OCI-LY1 (cell line): ENCODE measurements at regions not wholly inside any gene's neighbourhood (a gene's known extent, or its start where the extent isn't known, plus 50 kb on each side); places are given as distances from the start of the nearest gene placed in this dataset.

ENCODE experiments used
- H2AFZ ChIP-seq: fragments of 200-600 bp; sonication (generic), shearing (Covaris generic); 2 replicates; pipeline ENCODE4 v1.6.0; 2014; ENCODE audit warnings: antibody characterized with exemption, mild to moderate bottlenecking, low read length
- H3F3A ChIP-seq: fragments of 200-600 bp; sonication (generic), shearing (Covaris generic); 2 replicates; pipeline ENCODE4 v1.6.0; 2014; ENCODE audit warnings: mild to moderate bottlenecking, antibody characterized with exemption, low read length, moderate library complexity; ENCODE audit not compliant: insufficient read depth
- H3K27ac ChIP-seq: fragments of 200-600 bp; sonication (generic); 2 replicates; pipeline ENCODE4 v1.5.1; 2014; ENCODE audit warnings: low read length, mixed run types, mild to moderate bottlenecking, low read depth; ENCODE audit not compliant: poor library complexity, severe bottlenecking
- H3K27me3 ChIP-seq: fragments of 200-600 bp; sonication (generic); 2 replicates; pipeline ENCODE4 v1.6.0; 2014; ENCODE audit warnings: antibody characterized with exemption, mild to moderate bottlenecking, low read length, moderate library complexity; ENCODE audit not compliant: insufficient read depth
- H3K36me3 ChIP-seq: fragments of 200-600 bp; sonication (generic); 2 replicates; pipeline ENCODE4 v1.6.1; 2014; ENCODE audit warnings: mild to moderate bottlenecking, antibody characterized with exemption, low read length, moderate library complexity, mixed read lengths; ENCODE audit not compliant: insufficient read depth
- H3K4me1 ChIP-seq: fragments of 200-600 bp; sonication (generic); 2 replicates; pipeline ENCODE4 v1.5.1; 2014; ENCODE audit warnings: mild to moderate bottlenecking, low read length, moderate library complexity; ENCODE audit not compliant: insufficient read depth, severe bottlenecking
- H3K4me2 ChIP-seq: fragments of 200-600 bp; sonication (generic), shearing (Covaris generic); 2 replicates; pipeline ENCODE4 v1.6.1; 2014; ENCODE audit warnings: low read length
- H3K4me3 ChIP-seq: fragments of 200-600 bp; sonication (generic); 2 replicates; pipeline ENCODE4 v1.5.1; 2014; ENCODE audit warnings: low read length, low read depth, mild to moderate bottlenecking, mixed read lengths; ENCODE audit not compliant: poor library complexity, severe bottlenecking
- H3K79me2 ChIP-seq: fragments of 200-600 bp; shearing (Covaris generic); 2 replicates; pipeline ENCODE4 v1.6.1; 2016; ENCODE audit warnings: mixed run types, low read length, mixed read lengths; ENCODE audit not compliant: insufficient read depth
- H3K9ac ChIP-seq: fragments of 200-600 bp; sonication (generic), shearing (Covaris generic); 2 replicates; pipeline ENCODE4 v1.6.1; 2014; ENCODE audit warnings: mild to moderate bottlenecking, low read length, mixed read lengths
- H3K9me2 ChIP-seq: fragments of 200-600 bp; sonication (generic), shearing (Covaris generic); 2 replicates; pipeline ENCODE4 v1.6.1; 2014; ENCODE audit warnings: low read depth, mild to moderate bottlenecking, low read length, mixed read lengths
- H3K9me3 ChIP-seq: fragments of 200-600 bp; shearing (Covaris generic); 2 replicates; pipeline ENCODE4 v1.6.1; 2014; ENCODE audit warnings: low read length, mixed read lengths
- H4K20me1 ChIP-seq: fragments of 200-600 bp; sonication (generic), shearing (Covaris generic); 2 replicates; pipeline ENCODE4 v1.6.0; 2016; ENCODE audit warnings: mild to moderate bottlenecking, low read length; ENCODE audit not compliant: insufficient read depth
- CTCF ChIP-seq: fragments of 200-600 bp; sonication (generic), shearing (Covaris generic); IDR thresholded peaks from 2 replicates; pipeline ENCODE4 v1.5.1; 2017; ENCODE audit warnings: mild to moderate bottlenecking, antibody characterized with exemption, low read length, moderate library complexity, mixed read lengths
- EZH2 ChIP-seq: fragments of 200-600 bp; sonication (generic), shearing (Covaris generic); IDR thresholded peaks from 2 replicates; pipeline ENCODE4 v1.8.0; 2017; ENCODE audit warnings: borderline replicate concordance, mixed run types, mild to moderate bottlenecking, antibody characterized with exemption, low read length, moderate library complexity, mixed read lengths

- H3K4me1 ChIP-seq: no peaks in the 10 kb centered on the region
- no peaks in the 10 kb centered on the region for H3K9me2 ChIP-seq
- TF ChIP-seq EZH2 (no peak), CTCF (no peak)
- H3F3A ChIP-seq: no peaks in the 10 kb centered on the region
- H3K27ac ChIP-seq: no peak overlapping the region
- H3K27me3 ChIP-seq: no peaks in the 10 kb centered on the region
- peaks cover 3% of the 10 kb centered on the region; the same call in 1 of the 2 replicates for H3K9me3 ChIP-seq
- no peaks in the 10 kb centered on the region for H3K36me3 ChIP-seq
- no peak overlapping the region for H3K9ac ChIP-seq
- no peak overlapping the region for H3K4me3 ChIP-seq
- no peak overlapping the region for H3K4me2 ChIP-seq
- H2AFZ ChIP-seq: no peak overlapping the region
- H4K20me1 ChIP-seq: no peaks in the 10 kb centered on the region
- H3K79me2 ChIP-seq: no peaks in the 10 kb centered on the region
These were observed 458.1 kb upstream of the PCDH20 start for GRCh38 chr13:61873717-61874116.

DNA sequence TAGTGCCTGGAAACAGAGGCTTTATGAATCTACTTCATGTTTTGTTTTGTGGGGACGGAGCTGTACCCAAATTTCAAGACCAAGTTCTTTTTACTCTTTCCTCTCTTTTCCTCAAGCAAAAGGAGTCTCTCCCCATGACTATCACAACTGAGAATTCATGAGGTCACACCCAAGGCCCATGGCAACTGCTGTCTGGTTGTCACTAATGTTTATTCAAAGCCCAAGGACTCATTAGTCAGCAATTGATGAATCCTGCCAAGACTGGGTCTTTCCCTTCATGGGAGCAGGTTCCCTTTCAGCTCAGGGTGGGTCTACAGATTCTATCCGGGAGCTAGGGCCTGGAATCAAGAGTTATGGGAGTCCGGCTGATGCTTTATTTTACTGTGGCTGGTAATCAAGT is 441.5 kb upstream of the PCDH20 start:
- Histone ChIP-seq H3K9me3 (no peaks in the 10 kb centered on the region), H3K9ac (no peak overlapping the region), H3K4me1 (no peaks in the 10 kb centered on the region), H3F3A (no peaks in the 10 kb centered on the region), H3K9me2 (no peaks in the 10 kb centered on the region), H3K4me3 (no peak overlapping the region), H2AFZ (no peak overlapping the region), H3K79me2 (no peaks in the 10 kb centered on the region), H4K20me1 (no peaks in the 10 kb centered on the region), H3K27ac (no peak overlapping the region), H3K4me2 (no peak overlapping the region), H3K27me3 (no peaks in the 10 kb centered on the region), H3K36me3 (no peaks in the 10 kb centered on the region)
- no peak for TF ChIP-seq CTCF
- TF ChIP-seq EZH2: no peak

- Histone ChIP-seq H3K4me3 (no peak overlapping the region), H4K20me1 (no peaks in the 10 kb centered on the region), H3K27me3 (no peaks in the 10 kb centered on the region), H3K9me2 (no peaks in the 10 kb centered on the region), H3K9ac (no peak overlapping the region), H3K79me2 (no peaks in the 10 kb centered on the region), H3K4me2 (no peak overlapping the region), H2AFZ (no peak overlapping the region), H3F3A (no peaks in the 10 kb centered on the region), H3K4me1 (no peaks in the 10 kb centered on the region), H3K36me3 (no peaks in the 10 kb centered on the region), H3K27ac (no peak overlapping the region), H3K9me3 (no peaks in the 10 kb centered on the region)
- TF ChIP-seq CTCF (no peak), EZH2 (no peak)
These were observed 436.5 kb upstream of the PCDH20 start for GRCh38 chr13:61852116-61852619.
